OCI-LY3 (cell line): ENCODE measurements at regions not wholly inside any gene's neighbourhood (a gene's known extent, or its start where the extent isn't known, plus 50 kb on each side); places are given as distances from the start of the nearest gene placed in this dataset.

Experiments used
- H2AFZ ChIP-seq: fragments of 200-600, 300-600 bp; shearing (Covaris generic); 2 replicates; pipeline ENCODE4 v1.6.0; 2014; ENCODE audit warnings: antibody characterized with exemption, low read depth, low read length
- H3K27ac ChIP-seq: fragments of 200-600, 300-600 bp; sonication (generic); 2 replicates; pipeline ENCODE4 v1.5.1; 2014; ENCODE audit warnings: mild to moderate bottlenecking, low read length, moderate library complexity, mixed read lengths
- H3K27me3 ChIP-seq: fragments of 200-600, 300-600 bp; sonication (generic); 2 replicates; pipeline ENCODE4 v1.6.1; 2014; ENCODE audit warnings: low read depth, low read length, mixed read lengths
- H3K36me3 ChIP-seq: fragments of 200-600, 300-600 bp; sonication (generic); replicated peaks from 2 replicates; pipeline ENCODE3; 2014; ENCODE audit warnings: low read depth, low read length, mixed read lengths
- H3K4me1 ChIP-seq: fragments of 300-600, 200-600 bp; sonication (generic); 2 replicates; pipeline ENCODE4 v1.6.1; 2014; ENCODE audit warnings: low read length, mixed read lengths
- H3K4me2 ChIP-seq: fragments of 200-600, 300-600 bp; sonication (generic); 2 replicates; pipeline ENCODE4 v1.6.1; 2014; ENCODE audit warnings: low read length, mixed read lengths
- H3K4me3 ChIP-seq: fragments of 300-600, 200-600 bp; sonication (generic); 2 replicates; pipeline ENCODE4 v1.5.1; 2014; ENCODE audit warnings: antibody characterized with exemption, mild to moderate bottlenecking, low read length, moderate library complexity
- H3K79me2 ChIP-seq: fragments of 300-600, 200-600 bp; shearing (Covaris generic); 2 replicates; pipeline ENCODE4 v1.6.1; 2014; ENCODE audit warnings: mild to moderate bottlenecking, low read length, mixed read lengths
- H3K9ac ChIP-seq: fragments of 300-600, 200-600 bp; shearing (Covaris generic); 2 replicates; pipeline ENCODE4 v1.6.0; 2014; ENCODE audit warnings: mild to moderate bottlenecking, low read length, moderate library complexity
- H3K9me3 ChIP-seq: fragments of 200-600, 300-600 bp; shearing (Covaris generic); 2 replicates; pipeline ENCODE4 v1.6.1; 2014; ENCODE audit warnings: low read length, mixed read lengths; ENCODE audit not compliant: insufficient read depth
- H4K20me1 ChIP-seq: fragments of 200-600, 300-600 bp; sonication (generic); 2 replicates; pipeline ENCODE4 v1.6.1; 2016; ENCODE audit warnings: low read length, mixed read lengths; ENCODE audit not compliant: insufficient read depth
- CTCF ChIP-seq: fragments of 200-600, 300-600 bp; sonication (generic); IDR thresholded peaks from 2 replicates; pipeline ENCODE4 v1.5.1; 2014; ENCODE audit warnings: antibody characterized with exemption, low read length, low read depth
- EZH2phosphoT487 ChIP-seq: fragments of 200-600 bp; shearing (Covaris generic); IDR thresholded peaks from 2 replicates; pipeline ENCODE4 v1.6.1; 2018; ENCODE audit warnings: antibody characterized with exemption, mixed run types, low read depth

- Histone ChIP-seq H2AFZ (no peak overlapping the region), H3K4me1 (peaks cover 7% of the 10 kb centered on the region), H3K9me3 (no peaks in the 10 kb centered on the region), H3K36me3 (no peaks in the 10 kb centered on the region), H4K20me1 (no peaks in the 10 kb centered on the region), H3K27ac (no peak overlapping the region), H3K4me3 (no peak overlapping the region), H3K4me2 (no peak overlapping the region), H3K27me3 (no peaks in the 10 kb centered on the region), H3K9ac (no peak overlapping the region), H3K79me2 (no peaks in the 10 kb centered on the region)
- TF ChIP-seq EZH2phosphoT487 (no peak), CTCF (no peak)
Measured at GRCh38 chr2:56444339-56444738, 260.5 kb downstream of the CCDC85A start.

GRCh38 chr2:56448403-56449001, 264.7 kb downstream of the CCDC85A start:
- Histone ChIP-seq H3K27me3 (no peaks in the 10 kb centered on the region), H3K9ac (no peak overlapping the region), H3K9me3 (no peaks in the 10 kb centered on the region), H4K20me1 (no peaks in the 10 kb centered on the region), H3K36me3 (no peaks in the 10 kb centered on the region), H3K79me2 (no peaks in the 10 kb centered on the region), H3K4me2 (no peak overlapping the region), H2AFZ (no peak overlapping the region), H3K4me1 (no peaks in the 10 kb centered on the region), H3K27ac (no peak overlapping the region), H3K4me3 (no peak overlapping the region)
- no peak for TF ChIP-seq EZH2phosphoT487
- TF ChIP-seq CTCF: no peak

GRCh38 chr2:56449002-56449431, 265.2 kb downstream of the CCDC85A start:
- TF ChIP-seq EZH2phosphoT487 (no peak), CTCF (no peak)
- Histone ChIP-seq H3K79me2 (no peaks in the 10 kb centered on the region), H3K4me3 (no peak overlapping the region), H3K27ac (no peak overlapping the region), H2AFZ (no peak overlapping the region), H3K36me3 (no peaks in the 10 kb centered on the region), H3K4me2 (no peak overlapping the region), H4K20me1 (no peaks in the 10 kb centered on the region), H3K9ac (no peak overlapping the region), H3K27me3 (no peaks in the 10 kb centered on the region), H3K4me1 (no peaks in the 10 kb centered on the region), H3K9me3 (no peaks in the 10 kb centered on the region)

GRCh38 chr2:56449449-56449860, 265.7 kb downstream of the CCDC85A start:
- Histone ChIP-seq H3K4me2 (no peak overlapping the region), H4K20me1 (no peaks in the 10 kb centered on the region)

More at GRCh38 chr2:56449449-56449860, 265.7 kb downstream of the CCDC85A start:
- H2AFZ ChIP-seq: no peak overlapping the region
- H3K79me2 ChIP-seq: no peaks in the 10 kb centered on the region
- H3K9ac ChIP-seq: no peak overlapping the region
- H3K4me1 ChIP-seq: no peaks in the 10 kb centered on the region
- no peaks in the 10 kb centered on the region for H3K9me3 ChIP-seq
- H3K27ac ChIP-seq: no peak overlapping the region
- H3K36me3 ChIP-seq: no peaks in the 10 kb centered on the region
- H3K4me3 ChIP-seq: no peak overlapping the region
- H3K27me3 ChIP-seq: no peaks in the 10 kb centered on the region
- no peak for TF ChIP-seq EZH2phosphoT487
- no peak for TF ChIP-seq CTCF
